Sigmoid colon (tissue), 4 donors: ENCODE measurements at regions not wholly inside any gene's neighbourhood (a gene's known extent, or its start where the extent isn't known, plus 50 kb on each side); places are given as distances from the start of the nearest gene placed in this dataset.

Source experiments
- EP300 ChIP-seq, 4 donors: sonication (generic); formaldehyde crosslinking; IDR thresholded peaks; one replicate each; pipeline ENCODE4 v1.6.1; 2017; ENCODE audit warnings: antibody characterized with exemption in 4 of 4
- TF ChIP-seq, protein P1 (sequence below), 4 experiments: fragments of 450-650 bp in 3 of 4; fragments of 200-600 bp in 1 of 4; IDR thresholded peaks; one replicate each; pipeline ENCODE4 v1.5.1; 2016 to 2019; ENCODE audit warnings: antibody characterized with exemption in 4 of 4, mild to moderate bottlenecking in 3 of 4, moderate library complexity in 2 of 4

DNA sequence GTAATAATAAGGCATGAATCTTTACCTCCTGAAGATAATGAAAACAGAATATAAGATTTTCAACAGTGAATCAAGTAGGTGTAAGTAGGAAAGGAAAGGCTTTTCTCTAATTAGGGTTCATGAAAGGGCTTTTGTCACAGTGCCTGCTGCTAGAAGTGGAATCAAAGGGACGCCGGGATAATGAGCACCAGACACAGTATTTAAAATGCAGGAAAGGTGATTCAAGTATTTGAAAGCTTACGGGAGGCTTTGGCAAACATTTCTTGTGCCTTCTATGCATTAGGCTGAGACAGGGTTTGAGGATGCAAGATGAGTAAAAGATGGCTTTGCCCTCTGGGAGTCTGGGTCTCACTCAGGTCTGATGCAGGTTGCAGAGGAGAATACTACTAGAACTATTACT lies 70.5 kb upstream of the ANO4 start:
- TF ChIP-seq, protein P1, sequence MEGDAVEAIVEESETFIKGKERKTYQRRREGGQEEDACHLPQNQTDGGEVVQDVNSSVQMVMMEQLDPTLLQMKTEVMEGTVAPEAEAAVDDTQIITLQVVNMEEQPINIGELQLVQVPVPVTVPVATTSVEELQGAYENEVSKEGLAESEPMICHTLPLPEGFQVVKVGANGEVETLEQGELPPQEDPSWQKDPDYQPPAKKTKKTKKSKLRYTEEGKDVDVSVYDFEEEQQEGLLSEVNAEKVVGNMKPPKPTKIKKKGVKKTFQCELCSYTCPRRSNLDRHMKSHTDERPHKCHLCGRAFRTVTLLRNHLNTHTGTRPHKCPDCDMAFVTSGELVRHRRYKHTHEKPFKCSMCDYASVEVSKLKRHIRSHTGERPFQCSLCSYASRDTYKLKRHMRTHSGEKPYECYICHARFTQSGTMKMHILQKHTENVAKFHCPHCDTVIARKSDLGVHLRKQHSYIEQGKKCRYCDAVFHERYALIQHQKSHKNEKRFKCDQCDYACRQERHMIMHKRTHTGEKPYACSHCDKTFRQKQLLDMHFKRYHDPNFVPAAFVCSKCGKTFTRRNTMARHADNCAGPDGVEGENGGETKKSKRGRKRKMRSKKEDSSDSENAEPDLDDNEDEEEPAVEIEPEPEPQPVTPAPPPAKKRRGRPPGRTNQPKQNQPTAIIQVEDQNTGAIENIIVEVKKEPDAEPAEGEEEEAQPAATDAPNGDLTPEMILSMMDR (IDR thresholded peaks at IDR 0.05) = no peak
- TF ChIP-seq EP300 (IDR thresholded peaks at IDR 0.05) = no peak
